ENCODE measurements at regions not wholly inside any gene's neighbourhood (a gene's known extent, or its start where the extent isn't known, plus 50 kb on each side); places are given as distances from the start of the nearest gene placed in this dataset.

DNA sequence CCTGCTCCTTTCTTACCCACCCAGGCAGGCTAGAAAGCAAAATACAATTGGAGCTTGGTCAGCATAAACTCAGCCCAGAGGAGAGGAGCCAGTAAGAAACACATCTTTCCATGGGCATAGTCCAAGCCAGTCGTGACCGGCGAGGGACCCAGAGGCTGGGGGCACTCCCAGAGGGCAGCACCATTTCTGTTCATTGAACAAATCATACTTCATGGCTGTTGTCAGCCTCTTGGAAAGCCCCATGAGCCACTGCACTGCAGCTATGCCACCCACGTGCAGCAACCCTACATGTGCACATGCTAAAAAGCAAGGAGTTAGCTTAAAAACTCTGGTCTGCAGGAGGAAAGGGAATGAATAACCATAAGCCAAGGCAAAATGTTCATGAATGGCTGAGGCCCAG lies 90.0 kb upstream of the CDKN3 start:
- Histone ChIP-seq H2BK5ac (ENCODE audit: low read length) (no peak overlapping the region), H3K4me1 (ENCODE audit: control insufficient read depth, low read depth, low read length) (peaks cover 14% of the 10 kb centered on the region), H2AK5ac (ENCODE audit: low read length) (no peak overlapping the region), H3K79me2 (ENCODE audit: control insufficient read depth, insufficient read depth, low read length) (no peaks in the 10 kb centered on the region), H3K18ac (ENCODE audit: low read length) (no peak overlapping the region), H4K8ac (ENCODE audit: low read depth, low read length) (no peak overlapping the region), H3K4me2 (ENCODE audit: low read length) (no peak overlapping the region), H3K23ac (ENCODE audit: low read length) (no peak overlapping the region), H3K9ac (ENCODE audit: low read length) (no peak overlapping the region), H3K27me3 (ENCODE audit: insufficient read depth, low read length, poor library complexity) (no peaks in the 10 kb centered on the region), H3K27ac (ENCODE audit: low read depth, low read length) (no peak overlapping the region), H2BK120ac (ENCODE audit: low read depth, low read length) (no peak overlapping the region), H3K4ac (ENCODE audit: low read depth, low read length) (no peak overlapping the region), H4K5ac (ENCODE audit: low read length) (no peak overlapping the region), H3K36me3 (ENCODE audit: control insufficient read depth, insufficient read depth, low read length) (no peaks in the 10 kb centered on the region), H3K4me3 (ENCODE audit: low read length) (no peak overlapping the region), H2BK15ac (replicated peaks; ENCODE audit: low read depth) (no peak overlapping the region), H3K79me1 (ENCODE audit: low read length) (no peaks in the 10 kb centered on the region), H3K56ac (ENCODE audit: low read length) (no peak overlapping the region)
- no peak for DNase-seq
- no CpG with 5 or more reads among the region's 4 CpGs for WGBS (ENCODE audit: extremely low coverage, insufficient coverage, low lambda C conversion rate)

DNA sequence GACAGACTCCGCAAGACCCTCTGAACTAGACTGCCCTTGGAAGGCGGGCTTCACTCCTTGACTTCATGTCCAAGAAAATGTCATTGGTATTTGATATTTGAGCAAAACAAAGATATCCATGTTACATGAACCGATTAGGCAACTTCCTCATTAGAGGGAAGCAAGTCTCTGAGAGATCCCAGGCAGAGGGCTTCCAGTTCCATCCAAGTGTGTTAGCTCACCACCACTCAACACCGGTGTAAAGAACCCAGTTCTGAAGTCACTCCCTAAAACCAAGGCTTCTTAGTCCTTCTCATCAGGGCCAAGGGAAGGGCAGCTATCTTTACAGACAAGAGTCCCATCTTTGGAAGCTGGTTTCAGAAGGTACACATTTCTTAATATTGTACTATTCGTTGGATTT lies 87.2 kb upstream of the CDKN3 start:
- peak overlapping the region; percentile 42 for H3K27ac ChIP-seq (ENCODE audit: low read depth, low read length)
- H2BK120ac ChIP-seq (ENCODE audit: low read depth, low read length) = peak overlapping the region; percentile 75
- no peak overlapping the region for H3K4ac ChIP-seq (ENCODE audit: low read depth, low read length)
- H3K23ac ChIP-seq (ENCODE audit: low read length) = no peak overlapping the region
- H3K4me2 ChIP-seq (ENCODE audit: low read length) = no peak overlapping the region
- H2BK5ac ChIP-seq (ENCODE audit: low read length) = peak overlapping the region; percentile 96
- H4K8ac ChIP-seq (ENCODE audit: low read depth, low read length) = peak overlapping the region; percentile 66
- H3K18ac ChIP-seq (ENCODE audit: low read length) = peak overlapping the region; percentile 43
- H2AK5ac ChIP-seq (ENCODE audit: low read length) = peak overlapping the region; percentile 98
- peaks cover 19% of the 10 kb centered on the region for H3K4me1 ChIP-seq (ENCODE audit: control insufficient read depth, low read depth, low read length)
- H3K27me3 ChIP-seq (ENCODE audit: insufficient read depth, low read length, poor library complexity) = no peaks in the 10 kb centered on the region
- no peaks in the 10 kb centered on the region for H3K79me2 ChIP-seq (ENCODE audit: control insufficient read depth, insufficient read depth, low read length)
- no peaks in the 10 kb centered on the region for H3K36me3 ChIP-seq (ENCODE audit: control insufficient read depth, insufficient read depth, low read length)
- H3K79me1 ChIP-seq (ENCODE audit: low read length) = no peaks in the 10 kb centered on the region
- no peak overlapping the region for H3K9ac ChIP-seq (ENCODE audit: low read length)
- H2BK15ac ChIP-seq (replicated peaks; ENCODE audit: low read depth) = peak overlapping the region; percentile 37
- H3K4me3 ChIP-seq (ENCODE audit: low read length) = no peak overlapping the region
- H3K56ac ChIP-seq (ENCODE audit: low read length) = peak overlapping the region; percentile 68
- peak overlapping the region; percentile 84 for H4K5ac ChIP-seq (ENCODE audit: low read length)
- WGBS (ENCODE audit: extremely low coverage, insufficient coverage, low lambda C conversion rate) = no CpG with 5 or more reads among the region's 5 CpGs
- no peak for DNase-seq

DNA sequence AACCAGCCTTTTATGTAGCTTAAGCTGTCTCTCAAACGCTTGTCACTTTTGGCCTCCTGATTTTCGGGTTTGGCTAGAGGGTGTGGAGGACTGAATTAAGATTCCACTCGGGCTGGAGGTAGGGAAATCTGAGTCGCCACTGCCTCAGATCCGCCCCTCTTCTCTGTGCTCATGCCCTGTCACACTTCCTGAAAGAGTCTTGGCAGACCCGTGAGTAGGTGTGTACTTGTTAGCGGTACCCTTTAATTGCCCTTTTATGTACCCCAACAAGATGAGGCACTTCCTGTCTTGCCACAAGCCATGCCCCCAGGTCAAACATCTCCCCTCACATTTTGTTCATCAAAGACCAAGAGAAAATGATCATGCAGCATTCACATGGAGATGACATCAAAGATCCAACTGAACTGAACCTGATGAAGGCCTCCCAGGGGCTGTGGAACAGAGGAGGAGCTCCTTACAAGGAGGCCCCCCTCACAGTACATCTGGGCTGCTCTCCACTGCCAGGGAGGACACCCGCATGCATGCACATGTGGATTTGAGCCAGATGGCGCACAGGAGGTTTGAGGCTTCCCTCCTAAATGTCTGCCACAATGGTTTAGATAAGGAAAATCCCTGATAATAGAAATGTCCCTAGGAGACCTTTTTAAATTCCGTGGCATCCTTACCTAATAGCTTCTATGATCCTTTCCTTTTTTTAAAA lies 86.5 kb upstream of the CDKN3 start:
- no peak overlapping the region for H2AK5ac ChIP-seq (ENCODE audit: low read length)
- no CpG with 5 or more reads among the region's 10 CpGs for WGBS (ENCODE audit: extremely low coverage, insufficient coverage, low lambda C conversion rate)
- DNase-seq = peak; percentile 96
- peak overlapping the region; percentile 5 for H2BK120ac ChIP-seq (ENCODE audit: low read depth, low read length)
- H3K79me2 ChIP-seq (ENCODE audit: control insufficient read depth, insufficient read depth, low read length) = no peaks in the 10 kb centered on the region
- H4K8ac ChIP-seq (ENCODE audit: low read depth, low read length) = no peak overlapping the region
- no peak overlapping the region for H3K4me3 ChIP-seq (ENCODE audit: low read length)
- no peaks in the 10 kb centered on the region for H3K36me3 ChIP-seq (ENCODE audit: control insufficient read depth, insufficient read depth, low read length)
- no peak overlapping the region for H3K4me2 ChIP-seq (ENCODE audit: low read length)
- H3K27me3 ChIP-seq (ENCODE audit: insufficient read depth, low read length, poor library complexity) = no peaks in the 10 kb centered on the region
- peak overlapping the region; percentile 59 for H3K23ac ChIP-seq (ENCODE audit: low read length)
- H4K5ac ChIP-seq (ENCODE audit: low read length) = peak overlapping the region; percentile 47
- no peak overlapping the region for H2BK15ac ChIP-seq (replicated peaks; ENCODE audit: low read depth)
- no peaks in the 10 kb centered on the region for H3K79me1 ChIP-seq (ENCODE audit: low read length)
- H3K4me1 ChIP-seq (ENCODE audit: control insufficient read depth, low read depth, low read length) = peaks cover 22% of the 10 kb centered on the region
- H3K18ac ChIP-seq (ENCODE audit: low read length) = peak overlapping the region; percentile 22
- H3K56ac ChIP-seq (ENCODE audit: low read length) = peak overlapping the region; percentile 68
- peak overlapping the region; percentile 12 for H3K9ac ChIP-seq (ENCODE audit: low read length)
- peak overlapping the region; percentile 22 for H3K4ac ChIP-seq (ENCODE audit: low read depth, low read length)
- H3K27ac ChIP-seq (ENCODE audit: low read depth, low read length) = peak overlapping the region; percentile 42
- peak overlapping the region; percentile 96 for H2BK5ac ChIP-seq (ENCODE audit: low read length)

DNA sequence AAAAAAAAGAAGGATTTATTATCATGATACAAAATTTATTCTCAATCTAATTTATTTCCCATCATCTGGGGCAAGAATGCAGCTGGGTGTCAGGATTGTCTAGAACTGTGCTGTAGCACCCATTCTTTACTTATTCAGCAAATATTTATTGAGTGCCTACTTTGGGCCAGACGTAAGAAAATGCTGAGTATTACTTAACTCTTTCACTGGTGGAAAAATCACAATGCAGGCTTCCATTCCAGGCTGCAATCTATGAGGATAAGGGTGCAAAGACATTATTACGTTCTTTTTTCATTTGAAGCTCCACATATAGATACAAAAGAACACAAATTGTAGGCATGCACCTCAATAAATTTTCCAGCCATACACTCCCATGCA lies 86.0 kb upstream of the CDKN3 start:
- Histone ChIP-seq H3K9ac (ENCODE audit: low read length) (no peak overlapping the region), H2BK15ac (replicated peaks; ENCODE audit: low read depth) (no peak overlapping the region), H3K23ac (ENCODE audit: low read length) (no peak overlapping the region), H2BK120ac (ENCODE audit: low read depth, low read length) (no peak overlapping the region), H3K27ac (ENCODE audit: low read depth, low read length) (no peak overlapping the region), H3K4me1 (ENCODE audit: control insufficient read depth, low read depth, low read length) (peaks cover 22% of the 10 kb centered on the region), H4K5ac (ENCODE audit: low read length) (no peak overlapping the region), H3K4ac (ENCODE audit: low read depth, low read length) (no peak overlapping the region), H3K18ac (ENCODE audit: low read length) (no peak overlapping the region), H3K56ac (ENCODE audit: low read length) (peak overlapping the region; percentile 62), H2AK5ac (ENCODE audit: low read length) (peak overlapping the region; percentile 73), H3K79me1 (ENCODE audit: low read length) (no peaks in the 10 kb centered on the region), H3K27me3 (ENCODE audit: insufficient read depth, low read length, poor library complexity) (no peaks in the 10 kb centered on the region), H3K36me3 (ENCODE audit: control insufficient read depth, insufficient read depth, low read length) (no peaks in the 10 kb centered on the region), H3K4me2 (ENCODE audit: low read length) (no peak overlapping the region), H2BK5ac (ENCODE audit: low read length) (peak overlapping the region; percentile 96), H3K79me2 (ENCODE audit: control insufficient read depth, insufficient read depth, low read length) (no peaks in the 10 kb centered on the region), H4K8ac (ENCODE audit: low read depth, low read length) (no peak overlapping the region), H3K4me3 (ENCODE audit: low read length) (no peak overlapping the region)
- DNase-seq = no peak
- WGBS (ENCODE audit: extremely low coverage, insufficient coverage, low lambda C conversion rate) = no CpG with 5 or more reads among the region's 2 CpGs

DNA sequence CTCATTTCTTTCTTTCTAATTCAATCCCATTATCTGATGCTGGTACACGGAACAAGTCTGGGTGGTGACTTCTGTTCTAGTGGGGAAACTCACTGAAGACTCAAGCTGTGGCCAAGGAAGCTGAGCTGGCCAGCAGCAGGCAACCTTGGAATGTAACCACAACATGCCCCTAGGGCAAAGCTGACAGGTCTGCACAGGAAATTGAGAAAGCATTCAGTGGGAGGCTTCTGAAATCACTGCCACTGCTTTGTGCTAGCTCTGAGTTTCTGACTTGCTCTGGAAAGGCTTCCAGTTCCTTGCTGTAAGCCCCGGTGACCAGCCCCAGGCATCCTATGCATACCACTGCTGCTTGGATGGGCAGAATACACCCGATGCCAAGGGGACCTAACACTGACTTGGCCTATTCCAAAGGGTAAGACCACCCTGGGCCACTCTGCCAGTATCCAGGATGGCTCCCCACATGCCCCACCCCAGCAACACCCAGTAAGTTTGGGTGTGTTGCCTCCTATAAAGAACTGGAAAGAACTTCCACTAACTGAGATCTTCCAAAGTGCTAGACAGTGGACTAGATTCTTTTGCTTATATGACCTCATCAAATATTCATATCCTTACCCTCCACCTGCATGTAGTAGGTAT lies 84.5 kb upstream of the CDKN3 start:
- Histone ChIP-seq H2BK15ac (replicated peaks; ENCODE audit: low read depth) (no peak overlapping the region), H3K27ac (ENCODE audit: low read depth, low read length) (peak overlapping the region; percentile 81), H2BK120ac (ENCODE audit: low read depth, low read length) (peak overlapping the region; percentile 1), H2BK5ac (ENCODE audit: low read length) (peak overlapping the region; percentile 12), H3K27me3 (ENCODE audit: insufficient read depth, low read length, poor library complexity) (no peaks in the 10 kb centered on the region), H3K4me2 (ENCODE audit: low read length) (no peak overlapping the region), H3K79me1 (ENCODE audit: low read length) (no peaks in the 10 kb centered on the region), H2AK5ac (ENCODE audit: low read length) (peak overlapping the region; percentile 93), H3K9ac (ENCODE audit: low read length) (no peak overlapping the region), H3K4me1 (ENCODE audit: control insufficient read depth, low read depth, low read length) (peaks cover 25% of the 10 kb centered on the region), H4K8ac (ENCODE audit: low read depth, low read length) (no peak overlapping the region), H3K23ac (ENCODE audit: low read length) (no peak overlapping the region), H3K79me2 (ENCODE audit: control insufficient read depth, insufficient read depth, low read length) (no peaks in the 10 kb centered on the region), H3K4me3 (ENCODE audit: low read length) (no peak overlapping the region), H3K56ac (ENCODE audit: low read length) (peak overlapping the region; percentile 8), H4K5ac (ENCODE audit: low read length) (peak overlapping the region; percentile 50), H3K18ac (ENCODE audit: low read length) (peak overlapping the region; percentile 16), H3K36me3 (ENCODE audit: control insufficient read depth, insufficient read depth, low read length) (no peaks in the 10 kb centered on the region), H3K4ac (ENCODE audit: low read depth, low read length) (peak overlapping the region; percentile 71)
- WGBS (ENCODE audit: extremely low coverage, insufficient coverage, low lambda C conversion rate) = no CpG with 5 or more reads among the region's 3 CpGs
- peak; percentile 96 for DNase-seq
